ENCODE measurements at regions not wholly inside any gene's neighbourhood (a gene's known extent, or its start where the extent isn't known, plus 50 kb on each side); places are given as distances from the start of the nearest gene placed in this dataset.

DNA sequence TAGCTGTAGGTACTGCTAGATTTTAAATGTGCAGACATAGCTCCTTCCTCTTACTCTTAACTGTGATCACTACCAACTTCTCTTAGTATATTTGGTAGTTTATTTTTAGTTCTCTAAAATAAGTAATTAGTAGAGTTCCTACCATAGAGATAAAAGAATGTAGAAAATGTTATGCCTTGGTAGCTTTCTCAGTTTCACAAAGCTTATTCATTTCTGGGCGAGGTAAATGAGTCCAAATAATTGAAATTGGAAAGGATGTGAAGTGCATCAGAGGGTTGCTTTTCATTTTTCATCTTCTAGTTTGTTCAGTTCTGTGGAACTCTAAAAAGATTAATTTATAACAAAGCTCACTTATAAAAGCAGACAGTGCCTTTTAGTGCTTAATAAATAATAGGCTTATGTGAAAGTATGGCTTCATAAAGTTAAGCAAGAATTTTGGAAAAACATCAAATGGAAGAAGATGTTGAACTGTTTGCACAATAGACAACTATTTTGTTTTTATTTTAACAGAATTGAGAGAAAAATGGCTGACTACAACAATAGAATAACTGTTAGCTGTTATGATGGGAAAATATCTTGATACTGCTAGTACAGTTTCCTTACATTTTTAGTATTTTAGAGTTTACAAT is 303.7 kb downstream of the UTRN start:
- no peak overlapping the region for H3K4me3 ChIP-seq (ENCODE audit: low read length)
- TF ChIP-seq, protein P1, sequence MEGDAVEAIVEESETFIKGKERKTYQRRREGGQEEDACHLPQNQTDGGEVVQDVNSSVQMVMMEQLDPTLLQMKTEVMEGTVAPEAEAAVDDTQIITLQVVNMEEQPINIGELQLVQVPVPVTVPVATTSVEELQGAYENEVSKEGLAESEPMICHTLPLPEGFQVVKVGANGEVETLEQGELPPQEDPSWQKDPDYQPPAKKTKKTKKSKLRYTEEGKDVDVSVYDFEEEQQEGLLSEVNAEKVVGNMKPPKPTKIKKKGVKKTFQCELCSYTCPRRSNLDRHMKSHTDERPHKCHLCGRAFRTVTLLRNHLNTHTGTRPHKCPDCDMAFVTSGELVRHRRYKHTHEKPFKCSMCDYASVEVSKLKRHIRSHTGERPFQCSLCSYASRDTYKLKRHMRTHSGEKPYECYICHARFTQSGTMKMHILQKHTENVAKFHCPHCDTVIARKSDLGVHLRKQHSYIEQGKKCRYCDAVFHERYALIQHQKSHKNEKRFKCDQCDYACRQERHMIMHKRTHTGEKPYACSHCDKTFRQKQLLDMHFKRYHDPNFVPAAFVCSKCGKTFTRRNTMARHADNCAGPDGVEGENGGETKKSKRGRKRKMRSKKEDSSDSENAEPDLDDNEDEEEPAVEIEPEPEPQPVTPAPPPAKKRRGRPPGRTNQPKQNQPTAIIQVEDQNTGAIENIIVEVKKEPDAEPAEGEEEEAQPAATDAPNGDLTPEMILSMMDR (conservative IDR thresholded peaks at IDR 0.05; ENCODE audit: low read length), result no peak
- DNase-seq (ENCODE audit: low read depth), result peak; percentile 67

DNA sequence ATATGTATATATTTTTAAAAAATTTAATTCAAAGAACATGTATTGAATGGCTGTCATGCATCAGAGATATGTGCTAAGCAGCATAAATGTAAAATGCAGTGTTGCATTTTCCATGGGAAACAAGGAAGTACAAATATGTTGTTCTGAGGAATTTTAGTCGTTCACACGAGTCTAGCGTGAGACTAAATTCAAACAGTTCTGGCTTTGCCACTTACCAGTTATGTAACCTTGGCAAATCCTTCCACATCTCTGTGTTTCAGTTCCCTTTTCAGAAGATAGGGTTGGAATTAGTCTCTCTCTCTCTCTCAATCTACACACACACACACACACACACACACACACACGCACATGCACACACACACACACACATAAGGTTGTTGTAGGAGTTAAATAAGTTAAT is 305.4 kb downstream of the UTRN start:
- TF ChIP-seq, protein P1 (conservative IDR thresholded peaks at IDR 0.05; ENCODE audit: low read length), result no peak
- DNase-seq (ENCODE audit: low read depth), result peak; percentile 22
- H3K4me3 ChIP-seq (ENCODE audit: low read length), result no peak overlapping the region

DNA sequence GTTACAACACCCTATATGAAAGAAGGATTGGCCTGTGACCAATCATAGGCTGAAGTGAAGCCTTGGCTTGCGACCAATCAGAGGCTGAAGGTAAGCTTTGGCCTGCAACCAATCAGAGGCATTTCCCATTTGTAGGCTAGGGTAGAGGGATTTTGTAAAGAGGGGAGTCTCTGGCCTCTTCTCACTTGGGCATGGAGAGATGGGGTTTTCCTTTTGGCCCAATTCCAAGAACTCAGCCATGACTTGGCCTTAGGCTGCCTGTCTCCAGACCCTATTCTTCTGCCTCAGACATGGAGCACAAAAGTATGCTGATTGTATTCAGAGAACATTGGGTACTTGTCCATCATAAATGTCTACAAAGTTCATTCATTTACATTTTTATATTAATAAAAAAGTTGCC is 308.3 kb downstream of the UTRN start:
- H3K4me3 ChIP-seq (ENCODE audit: low read length), result no peak overlapping the region
- TF ChIP-seq, protein P1 (conservative IDR thresholded peaks at IDR 0.05; ENCODE audit: low read length), result no peak
- no peak for DNase-seq (ENCODE audit: low read depth)

DNA sequence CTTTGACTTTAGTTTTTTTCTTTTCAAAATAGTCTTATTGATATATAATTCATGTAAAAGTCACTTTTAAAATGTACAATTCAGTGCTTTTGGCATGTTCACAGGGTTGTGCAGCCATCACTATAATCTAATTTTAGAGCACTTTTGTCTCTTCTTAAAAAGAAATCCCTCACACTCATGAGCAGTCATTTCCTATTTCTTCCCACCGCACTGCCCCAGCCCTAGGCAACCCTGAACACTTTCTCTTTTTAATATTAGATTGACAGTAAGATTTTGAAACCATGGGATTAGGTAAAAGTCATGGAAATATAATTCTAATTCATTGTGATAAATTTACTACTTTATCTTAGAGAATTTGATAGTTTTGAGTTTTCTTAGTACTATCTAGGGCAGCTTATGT is 309.4 kb downstream of the UTRN start:
- H3K4me3 ChIP-seq (ENCODE audit: low read length), result no peak overlapping the region
- no peak for DNase-seq (ENCODE audit: low read depth)

DNA sequence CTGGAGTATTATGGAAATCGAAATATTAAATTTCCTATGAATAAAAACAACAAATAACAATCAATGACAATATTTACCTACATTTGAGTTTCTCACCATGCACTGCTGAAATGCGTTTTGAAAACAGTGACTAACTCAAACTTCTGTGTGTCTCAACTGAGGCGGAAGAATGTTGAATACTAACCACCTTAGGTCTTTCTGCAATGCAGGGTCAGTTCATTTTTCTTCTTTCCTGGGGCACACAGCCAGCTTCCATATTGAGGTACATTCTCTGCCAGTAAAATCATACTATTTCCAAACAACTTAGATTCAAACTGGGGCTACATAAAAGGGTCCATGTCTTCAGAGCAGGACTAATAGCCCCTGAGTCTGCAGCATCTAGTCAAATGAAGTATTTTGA is 310.1 kb downstream of the UTRN start:
- no peak overlapping the region for H3K4me3 ChIP-seq (ENCODE audit: low read length)
- TF ChIP-seq, protein P1 (conservative IDR thresholded peaks at IDR 0.05; ENCODE audit: low read length), result no peak
- DNase-seq (ENCODE audit: low read depth), result peak; percentile 15

More for the DNA sequence above, 309.4 kb downstream of the UTRN start:
- TF ChIP-seq, protein P1 (conservative IDR thresholded peaks at IDR 0.05; ENCODE audit: low read length), result no peak

DNA sequence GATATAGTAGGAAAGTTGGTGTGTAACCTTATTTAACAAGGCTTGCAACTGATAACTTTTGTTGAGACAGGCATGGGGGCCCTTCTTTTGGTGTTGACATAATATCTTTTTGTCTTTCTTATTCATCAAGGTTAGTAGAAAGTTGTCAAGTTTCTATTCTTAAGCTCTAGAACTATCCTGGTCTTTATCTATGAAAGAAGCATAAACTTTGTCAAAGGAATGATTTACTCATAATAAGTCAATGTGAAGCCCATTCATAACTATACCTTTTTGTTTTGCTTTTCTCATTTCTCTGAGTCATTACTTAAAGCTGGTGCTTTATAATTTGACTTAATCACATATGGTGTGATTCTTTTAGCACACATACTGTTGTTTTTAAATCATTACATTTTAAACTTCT is 312.4 kb downstream of the UTRN start:
- no peak overlapping the region for H3K4me3 ChIP-seq (ENCODE audit: low read length)
- DNase-seq (ENCODE audit: low read depth), result no peak
- TF ChIP-seq, protein P1 (conservative IDR thresholded peaks at IDR 0.05; ENCODE audit: low read length), result no peak

DNA sequence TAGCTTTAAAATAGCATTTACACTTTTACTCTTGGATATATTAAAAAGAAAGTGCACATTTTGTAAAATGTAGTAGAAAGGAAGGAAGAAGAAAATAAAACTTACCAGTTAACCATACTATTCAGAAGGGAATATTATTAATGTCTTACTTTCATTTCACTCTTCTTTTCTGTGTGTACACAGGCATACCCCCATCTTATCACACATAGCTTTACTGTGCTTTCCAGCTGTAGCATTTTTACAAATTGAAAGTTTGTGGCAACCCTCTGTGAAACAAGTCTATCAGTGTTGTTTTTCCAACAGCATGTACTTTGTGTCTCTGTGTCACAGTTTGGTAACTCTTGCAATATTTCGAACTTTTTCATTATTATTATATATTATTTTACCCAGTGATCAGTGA is 314.5 kb downstream of the UTRN start:
- no peak for DNase-seq (ENCODE audit: low read depth)
- no peak overlapping the region for H3K4me3 ChIP-seq (ENCODE audit: low read length)
- TF ChIP-seq, protein P1 (conservative IDR thresholded peaks at IDR 0.05; ENCODE audit: low read length), result no peak

Measured in AG10803 (cell line).